Activated naive CD4-positive, alpha-beta T cell treated with anti-CD3 and anti-CD28 coated beads, Interleukin-2, amount 50 U/mL, for 16 hours (primary cell): ENCODE measurements at regions not wholly inside any gene's neighbourhood (a gene's known extent, or its start where the extent isn't known, plus 50 kb on each side); places are given as distances from the start of the nearest gene placed in this dataset.
A peak's percentile ranks its signal among the peaks of the same experiment; 100 is the strongest.

Experiments
- DNase-seq: peaks from one replicate; pipeline ENCODE4 v3.0.0-alpha.2; 2020

- no peak for DNase-seq
These were observed 473.6 kb downstream of the BCOR start for GRCh38 chrX:39624166-39624565.

- DNase-seq = no peak
These were observed 471.9 kb downstream of the BCOR start for GRCh38 chrX:39625810-39626209.

GRCh38 chrX:39626749-39627148, 471.0 kb downstream of the BCOR start:
- DNase-seq = no peak

- no peak for DNase-seq
These were observed 470.5 kb downstream of the BCOR start for GRCh38 chrX:39627257-39627656.

GRCh38 chrX:39629001-39629400, 468.8 kb downstream of the BCOR start:
- no peak for DNase-seq

- DNase-seq = no peak
These were observed 467.4 kb downstream of the BCOR start for GRCh38 chrX:39630344-39630743.

GRCh38 chrX:39631276-39632229, 466.2 kb downstream of the BCOR start:
- DNase-seq = no peak

- no peak for DNase-seq
These were observed 464.5 kb downstream of the BCOR start for GRCh38 chrX:39633293-39633692.

GRCh38 chrX:39636481-39636880, 461.3 kb downstream of the BCOR start:
- DNase-seq = no peak

GRCh38 chrX:39638526-39638925, 459.2 kb downstream of the BCOR start:
- no peak for DNase-seq

GRCh38 chrX:39639871-39640270, 457.9 kb downstream of the BCOR start:
- DNase-seq = no peak

- DNase-seq = no peak
These were observed 456.9 kb downstream of the BCOR start for GRCh38 chrX:39640866-39641265.

GRCh38 chrX:39642071-39642470, 455.7 kb downstream of the BCOR start:
- no peak for DNase-seq

- DNase-seq = no peak
These were observed 454.2 kb downstream of the BCOR start for GRCh38 chrX:39643550-39643949.

- DNase-seq = no peak
These were observed 452.4 kb downstream of the BCOR start for GRCh38 chrX:39645178-39645895.

- no peak for DNase-seq
These were observed 449.1 kb downstream of the BCOR start for GRCh38 chrX:39648548-39649254.

GRCh38 chrX:39650768-39651347, 446.9 kb downstream of the BCOR start:
- no peak for DNase-seq

GRCh38 chrX:39652336-39652735, 445.4 kb downstream of the BCOR start:
- peak; percentile 21 for DNase-seq

GRCh38 chrX:39653691-39654090, 444.1 kb downstream of the BCOR start:
- DNase-seq = no peak

- no peak for DNase-seq
These were observed 443.4 kb downstream of the BCOR start for GRCh38 chrX:39654183-39654925.

GRCh38 chrX:39654952-39655351, 442.8 kb downstream of the BCOR start:
- no peak for DNase-seq
